ENCODE measurements at regions not wholly inside any gene's neighbourhood (a gene's known extent, or its start where the extent isn't known, plus 50 kb on each side); places are given as distances from the start of the nearest gene placed in this dataset.

- TF ChIP-seq POLR2A (IDR thresholded peaks at IDR 0.05): no peak
- TF ChIP-seq CTCF (IDR thresholded peaks at IDR 0.05): no peak
Observed at GRCh38 chr2:120438301-120439066, 92.5 kb downstream of the INHBB start.
